NCI-H82 (cell line): ENCODE measurements at regions not wholly inside any gene's neighbourhood (a gene's known extent, or its start where the extent isn't known, plus 50 kb on each side); places are given as distances from the start of the nearest gene placed in this dataset.

Experiments used
- DNase-seq: peaks from one replicate; lab custom pipeline; 2025; lab: John Stamatoyannopoulos, UW

DNA sequence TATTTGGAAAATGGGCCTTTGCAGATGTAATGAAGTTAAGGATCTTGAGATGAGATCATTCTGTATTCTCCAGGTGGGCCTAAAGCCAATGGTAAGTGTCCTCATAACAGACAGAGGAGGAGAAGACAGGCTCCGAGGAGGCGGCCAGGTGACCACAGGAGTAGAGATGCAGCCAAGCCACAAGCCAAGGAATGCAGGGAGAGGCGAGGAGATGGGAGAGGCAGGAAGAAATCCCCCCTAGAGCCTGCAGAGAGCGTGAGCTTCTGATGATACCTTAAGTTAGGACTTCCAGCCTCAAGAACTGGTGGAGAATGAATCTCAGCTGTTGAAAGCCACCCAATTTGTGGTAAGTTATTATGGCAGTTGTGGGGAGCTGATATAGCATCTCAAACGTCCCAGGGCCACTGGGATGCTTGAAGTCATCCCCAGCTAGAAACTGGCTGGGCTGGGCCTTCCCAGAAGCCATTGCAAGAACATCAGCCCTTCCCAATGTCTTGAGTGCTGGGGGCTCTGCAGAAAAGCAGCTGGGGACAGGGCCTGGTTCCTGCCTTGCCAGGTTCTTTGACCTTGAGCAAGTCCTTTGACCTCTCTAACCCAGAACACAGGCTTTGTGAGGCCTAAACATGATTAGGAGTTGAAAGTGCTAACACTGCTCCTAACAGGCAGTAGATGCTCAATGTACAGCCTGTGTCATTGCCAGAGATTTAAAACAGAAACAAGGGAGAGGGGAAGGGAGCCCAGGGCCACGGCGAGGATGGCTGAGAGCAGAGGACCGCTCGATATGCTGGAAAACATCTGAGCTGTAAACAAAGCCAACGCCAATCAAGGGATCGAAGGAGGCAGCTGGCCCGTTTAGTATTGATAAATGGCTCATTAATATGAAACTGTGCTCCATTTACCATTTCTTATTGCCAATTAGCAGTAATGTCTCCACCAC lies 632.3 kb downstream of the TBC1D22A start:
- DNase-seq = no peak

- DNase-seq = no peak
Measured at GRCh38 chr22:47393191-47393590, 630.7 kb downstream of the TBC1D22A start.

DNA sequence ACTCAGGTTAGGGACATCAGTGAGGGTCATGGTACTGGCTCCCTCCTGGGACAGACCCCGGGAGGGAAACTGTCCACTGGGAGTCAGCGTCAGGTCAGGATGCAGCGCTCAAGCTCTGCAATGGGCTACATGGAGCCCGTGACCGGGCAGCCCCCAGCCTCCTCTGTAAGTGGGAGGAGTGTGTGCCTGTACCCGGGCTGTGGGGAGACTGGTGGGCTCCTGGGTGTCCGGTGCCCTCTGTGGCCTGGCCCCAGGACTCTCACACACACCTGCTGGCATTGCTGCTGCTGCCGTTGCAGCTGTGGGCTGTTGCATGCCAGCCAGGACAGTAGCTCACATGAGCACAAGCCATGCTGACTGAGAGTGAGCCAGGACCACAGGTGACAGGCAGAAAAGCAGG lies 630.3 kb downstream of the TBC1D22A start:
- DNase-seq = no peak

DNA sequence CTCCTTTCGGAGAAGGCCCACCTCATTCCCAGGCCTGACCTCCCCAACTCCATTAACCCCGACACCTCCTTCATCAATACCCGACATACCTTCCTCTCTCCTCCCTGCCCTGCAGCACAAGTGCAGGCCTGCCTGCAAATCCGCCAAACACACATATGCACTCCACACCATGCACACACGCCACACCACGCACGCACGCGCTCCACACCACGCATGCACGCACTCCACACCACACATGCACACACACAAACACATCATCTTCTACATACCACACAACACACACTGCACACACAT lies 629.6 kb downstream of the TBC1D22A start:
- DNase-seq = no peak

GRCh38 chr22:47391169-47392053 lies 629.0 kb downstream of the TBC1D22A start:
- DNase-seq = no peak

DNA sequence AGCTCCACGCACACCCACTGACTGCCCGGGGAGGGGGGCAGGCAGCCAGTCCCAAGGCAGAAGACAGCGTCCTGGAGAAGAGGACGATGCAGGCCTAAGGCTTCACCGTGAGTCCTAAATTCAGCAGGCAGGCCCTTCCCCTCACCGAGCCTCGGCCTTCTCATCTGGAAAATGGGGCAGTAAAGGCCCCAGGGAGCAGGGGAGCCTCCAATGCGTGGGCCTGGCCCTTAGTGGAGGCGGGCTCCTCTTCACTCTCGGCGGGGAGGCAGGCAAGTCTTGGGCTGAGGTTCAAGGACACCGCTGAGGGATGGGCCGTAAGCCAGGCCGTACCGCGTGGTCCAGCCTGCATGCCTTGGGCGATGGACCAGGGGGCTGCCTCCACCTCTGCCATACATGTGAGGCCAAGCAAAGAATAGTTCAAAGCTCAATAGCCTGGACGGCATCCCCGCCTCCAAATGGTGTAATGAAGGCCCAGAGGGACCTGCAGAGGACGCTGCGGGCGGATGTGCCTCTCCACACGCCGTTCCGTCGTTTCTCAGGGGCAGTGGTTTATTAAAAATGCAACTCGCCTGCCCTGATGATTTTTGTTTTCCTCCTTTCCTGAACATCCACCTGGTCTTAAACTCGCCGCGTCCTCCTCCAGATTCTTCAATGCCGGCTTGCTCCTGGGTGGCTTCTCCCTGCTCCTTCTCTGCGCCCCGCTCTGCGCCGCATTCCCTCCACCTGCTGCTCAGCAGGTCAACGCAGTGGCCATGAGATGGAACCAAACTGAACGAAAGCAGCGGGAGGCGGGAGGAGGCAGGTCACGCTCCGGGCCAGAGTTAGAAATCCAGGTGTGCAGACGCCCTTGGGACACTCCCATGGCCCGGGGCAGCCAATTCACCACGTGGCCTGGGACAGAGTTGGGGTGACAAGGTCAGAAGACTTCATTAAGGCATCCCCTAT lies 627.8 kb downstream of the TBC1D22A start:
- DNase-seq = no peak

GRCh38 chr22:47389201-47389600 lies 626.8 kb downstream of the TBC1D22A start:
- no peak for DNase-seq

GRCh38 chr22:47388778-47389177 lies 626.3 kb downstream of the TBC1D22A start:
- no peak for DNase-seq

DNA sequence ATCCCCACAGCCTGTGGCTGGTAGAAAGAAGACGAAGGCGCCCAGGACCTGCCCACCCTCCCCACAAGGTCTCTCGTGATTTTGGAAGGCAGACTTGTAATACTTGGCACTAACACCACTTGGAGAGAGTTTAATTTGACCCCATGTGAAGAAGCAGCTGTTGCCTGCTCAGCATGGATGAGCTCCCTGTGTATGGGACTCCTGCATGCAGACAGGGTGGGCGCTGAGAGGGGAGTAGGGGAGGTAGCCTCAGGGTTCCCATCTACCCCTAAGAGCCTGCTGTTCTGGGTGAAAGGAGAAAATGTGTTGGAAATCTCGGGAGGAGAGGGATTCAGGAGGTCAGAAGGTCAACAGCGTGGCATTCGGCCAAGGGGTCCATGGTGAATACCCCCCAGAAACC lies 625.9 kb downstream of the TBC1D22A start:
- DNase-seq = no peak

- no peak for DNase-seq
Measured at GRCh38 chr22:47386812-47387510, 624.5 kb downstream of the TBC1D22A start.

DNA sequence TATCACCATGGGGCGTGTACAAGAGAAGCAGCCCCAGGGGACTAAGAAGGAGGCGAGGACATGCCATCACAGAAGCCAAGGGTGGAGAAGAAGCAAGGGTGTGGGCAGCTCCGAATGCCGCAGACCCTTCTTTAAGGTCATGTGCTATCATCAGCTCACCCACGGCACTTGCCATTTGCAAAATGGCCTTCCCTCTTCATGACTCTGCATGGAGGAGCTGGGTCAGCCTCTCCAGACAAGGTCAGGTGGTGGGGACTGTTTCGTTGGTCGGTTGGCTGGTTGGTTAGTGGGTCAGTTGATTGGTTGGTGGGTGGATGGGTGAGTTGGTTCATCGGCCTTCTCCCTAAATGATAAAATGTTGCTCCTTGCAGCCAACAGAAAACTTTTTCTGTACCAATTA lies 622.5 kb downstream of the TBC1D22A start:
- DNase-seq = no peak

DNA sequence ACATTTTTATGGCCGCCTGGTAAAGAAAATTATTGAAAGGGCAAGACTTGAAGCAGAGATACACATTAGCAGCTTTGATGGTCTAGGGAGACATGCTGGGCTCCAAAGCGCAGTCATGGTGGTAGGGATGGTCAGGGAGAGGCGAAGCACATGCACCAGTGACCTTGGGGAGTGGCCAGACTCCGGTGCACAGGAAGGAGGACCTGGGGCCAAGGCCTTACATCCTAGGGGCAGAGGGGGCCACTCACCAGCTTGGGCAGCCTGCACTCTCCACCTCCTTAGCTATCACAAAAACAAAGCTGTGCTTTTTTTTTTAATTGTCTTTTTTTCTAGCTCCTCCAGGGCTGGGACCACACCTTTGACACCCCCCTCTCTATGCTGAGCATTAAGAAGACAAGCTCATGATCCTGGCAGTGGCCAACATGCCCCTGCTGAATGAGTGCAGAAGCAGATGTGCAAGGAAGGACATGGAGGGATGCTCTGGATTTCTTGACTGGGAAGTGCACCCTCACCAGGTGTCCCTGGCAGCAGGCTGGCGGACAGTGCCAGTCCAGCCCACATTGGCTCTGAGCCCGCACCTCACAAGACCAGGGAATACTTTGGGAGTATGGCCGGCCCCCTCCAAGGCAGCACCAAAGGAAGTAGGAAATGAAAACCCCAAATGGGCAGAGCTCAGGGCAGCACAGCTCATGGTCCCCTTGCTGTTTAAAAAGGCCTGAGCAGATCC lies 619.9 kb downstream of the TBC1D22A start:
- no peak for DNase-seq

- DNase-seq = no peak
Measured at GRCh38 chr22:47381240-47381639, 618.8 kb downstream of the TBC1D22A start.

GRCh38 chr22:47380692-47381091 lies 618.2 kb downstream of the TBC1D22A start:
- no peak for DNase-seq

GRCh38 chr22:47379037-47379436 lies 616.6 kb downstream of the TBC1D22A start:
- no peak for DNase-seq

GRCh38 chr22:47377926-47378560 lies 615.6 kb downstream of the TBC1D22A start:
- no peak for DNase-seq

- DNase-seq = no peak
Measured at GRCh38 chr22:47376901-47377505, 614.6 kb downstream of the TBC1D22A start.

DNA sequence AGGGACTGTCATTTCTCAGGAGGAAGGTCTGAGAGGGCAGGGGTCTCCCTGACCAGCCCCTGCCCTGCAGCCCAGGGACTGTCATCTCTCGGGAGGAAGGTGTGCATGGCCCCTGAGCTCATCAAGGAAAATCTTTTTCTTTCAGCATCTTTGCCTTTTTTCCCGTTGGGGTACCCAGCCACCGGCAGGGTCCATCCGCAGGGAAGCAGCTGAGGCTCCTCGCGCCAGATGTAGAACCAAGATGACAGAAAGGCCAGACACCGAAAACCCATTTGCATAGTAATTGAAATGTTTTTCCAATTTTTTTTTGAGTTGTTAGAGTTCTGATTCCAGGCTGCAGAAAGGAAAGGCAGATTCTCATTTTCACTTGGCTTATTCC lies 613.9 kb downstream of the TBC1D22A start:
- DNase-seq = no peak

DNA sequence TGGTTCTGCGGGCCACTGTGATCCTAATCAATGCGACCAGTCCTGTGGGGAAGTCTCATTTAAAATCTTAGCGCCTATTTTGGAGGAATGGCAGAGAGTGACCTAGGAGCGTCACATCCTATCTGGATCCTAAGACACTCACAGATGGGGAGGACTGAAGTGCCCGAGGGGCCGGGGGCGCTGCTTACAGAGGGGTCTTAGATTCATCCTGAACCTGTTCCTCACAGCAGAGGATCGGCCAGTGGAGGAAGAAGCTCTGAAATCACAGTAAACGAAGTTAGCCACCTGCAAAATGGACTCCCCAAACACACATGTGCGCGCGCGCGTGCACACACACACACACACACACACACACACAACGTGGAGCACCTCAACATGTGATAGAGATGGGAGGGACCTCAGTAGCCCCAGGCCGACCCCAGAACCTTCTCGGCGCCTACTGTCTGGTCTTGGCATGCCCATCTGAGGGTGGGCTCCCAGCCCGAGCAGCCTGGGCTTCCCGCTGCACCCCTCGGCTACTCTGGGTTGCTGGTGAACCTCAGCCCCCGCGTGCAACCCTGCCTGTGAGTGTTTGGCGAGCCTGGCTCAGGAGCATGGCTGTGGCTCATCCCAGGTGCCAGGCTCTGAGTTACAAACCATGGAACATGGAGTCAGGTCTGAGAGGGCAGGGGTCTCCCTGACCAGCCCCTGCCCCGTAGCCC lies 613.3 kb downstream of the TBC1D22A start:
- no peak for DNase-seq
